ENCODE measurements at regions not wholly inside any gene's neighbourhood (a gene's known extent, or its start where the extent isn't known, plus 50 kb on each side); places are given as distances from the start of the nearest gene placed in this dataset.

GRCh38 chr7:113374955-113375354, 256.6 kb upstream of the SMIM30 start:
- H4K20me1 ChIP-seq (ENCODE audit: insufficient read depth), result no peaks in the 10 kb centered on the region
- H3K4me3 ChIP-seq (ENCODE audit: low read length), result no peak overlapping the region
- no peaks in the 10 kb centered on the region for H3K9me2 ChIP-seq (ENCODE audit: insufficient read depth, low read length)
- H3K79me2 ChIP-seq (replicated peaks; ENCODE audit: insufficient read depth, low read length), result no peaks in the 10 kb centered on the region
- H3K4me2 ChIP-seq (ENCODE audit: low read length), result no peak overlapping the region
- no peaks in the 10 kb centered on the region for H3K27me3 ChIP-seq (ENCODE audit: insufficient read depth, low read depth, low read length)
- H2AFZ ChIP-seq (ENCODE audit: low read depth, low read length), result no peak overlapping the region
- H3K9me3 ChIP-seq (ENCODE audit: low read length), result no peaks in the 10 kb centered on the region
- no peaks in the 10 kb centered on the region for H3K36me3 ChIP-seq (ENCODE audit: insufficient read depth, low read length)
- H3K9ac ChIP-seq (ENCODE audit: low read length), result no peak overlapping the region
- TF ChIP-seq EZH2 (IDR thresholded peaks at IDR 0.05; ENCODE audit: borderline replicate concordance, insufficient read depth, low read length, poor library complexity, severe bottlenecking), result no peak
- no peak for TF ChIP-seq POLR2AphosphoS5 (IDR thresholded peaks at IDR 0.05)
- TF ChIP-seq RAD21 (conservative IDR thresholded peaks at IDR 0.05), result no peak
- TF ChIP-seq REST (IDR thresholded peaks at IDR 0.05; ENCODE audit: borderline replicate concordance), result no peak
- no peak for TF ChIP-seq TAF1 (IDR thresholded peaks at IDR 0.05; ENCODE audit: low read depth)
- TF ChIP-seq EP300 (conservative IDR thresholded peaks at IDR 0.05; ENCODE audit: poor library complexity, severe bottlenecking), result no peak
- TF ChIP-seq SMC3 (conservative IDR thresholded peaks at IDR 0.05; ENCODE audit: poor library complexity), result no peak
- no peak for TF ChIP-seq MXI1 (conservative IDR thresholded peaks at IDR 0.05; ENCODE audit: poor library complexity, severe bottlenecking)
- TF ChIP-seq, protein P1, sequence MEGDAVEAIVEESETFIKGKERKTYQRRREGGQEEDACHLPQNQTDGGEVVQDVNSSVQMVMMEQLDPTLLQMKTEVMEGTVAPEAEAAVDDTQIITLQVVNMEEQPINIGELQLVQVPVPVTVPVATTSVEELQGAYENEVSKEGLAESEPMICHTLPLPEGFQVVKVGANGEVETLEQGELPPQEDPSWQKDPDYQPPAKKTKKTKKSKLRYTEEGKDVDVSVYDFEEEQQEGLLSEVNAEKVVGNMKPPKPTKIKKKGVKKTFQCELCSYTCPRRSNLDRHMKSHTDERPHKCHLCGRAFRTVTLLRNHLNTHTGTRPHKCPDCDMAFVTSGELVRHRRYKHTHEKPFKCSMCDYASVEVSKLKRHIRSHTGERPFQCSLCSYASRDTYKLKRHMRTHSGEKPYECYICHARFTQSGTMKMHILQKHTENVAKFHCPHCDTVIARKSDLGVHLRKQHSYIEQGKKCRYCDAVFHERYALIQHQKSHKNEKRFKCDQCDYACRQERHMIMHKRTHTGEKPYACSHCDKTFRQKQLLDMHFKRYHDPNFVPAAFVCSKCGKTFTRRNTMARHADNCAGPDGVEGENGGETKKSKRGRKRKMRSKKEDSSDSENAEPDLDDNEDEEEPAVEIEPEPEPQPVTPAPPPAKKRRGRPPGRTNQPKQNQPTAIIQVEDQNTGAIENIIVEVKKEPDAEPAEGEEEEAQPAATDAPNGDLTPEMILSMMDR (IDR thresholded peaks at IDR 0.05; ENCODE audit: poor library complexity, severe bottlenecking), result no peak
- no peaks in the 10 kb centered on the region for H3F3A ChIP-seq (ENCODE audit: insufficient read depth, low read length, poor library complexity, severe bottlenecking)
- no peak overlapping the region for H3K27ac ChIP-seq (ENCODE audit: low read length)

DNA sequence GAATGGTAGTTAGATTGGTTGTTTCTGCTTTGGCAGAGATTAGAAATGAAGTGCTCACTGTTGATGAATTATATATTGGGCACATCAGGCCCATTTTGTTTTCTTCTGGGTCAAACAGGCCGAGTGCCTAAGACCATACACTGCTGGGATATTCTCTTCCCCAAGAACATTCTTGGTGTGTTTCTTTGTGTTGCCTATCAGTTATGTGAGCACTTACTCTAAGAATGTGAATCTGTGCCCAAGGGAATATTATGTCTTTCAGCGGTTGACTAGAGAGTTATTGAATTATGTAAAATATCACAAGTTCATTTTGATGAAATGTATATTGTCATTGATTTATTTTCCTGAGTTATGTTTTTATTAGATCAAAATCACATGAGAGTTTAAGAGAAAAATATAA, 255.5 kb upstream of the SMIM30 start:
- Histone ChIP-seq H3F3A (ENCODE audit: insufficient read depth, low read length, poor library complexity, severe bottlenecking) (no peaks in the 10 kb centered on the region), H3K27me3 (ENCODE audit: insufficient read depth, low read depth, low read length) (no peaks in the 10 kb centered on the region), H3K4me3 (ENCODE audit: low read length) (no peak overlapping the region), H4K20me1 (ENCODE audit: insufficient read depth) (no peaks in the 10 kb centered on the region), H3K27ac (ENCODE audit: low read length) (no peak overlapping the region), H3K9me2 (ENCODE audit: insufficient read depth, low read length) (no peaks in the 10 kb centered on the region), H2AFZ (ENCODE audit: low read depth, low read length) (no peak overlapping the region), H3K79me2 (replicated peaks; ENCODE audit: insufficient read depth, low read length) (no peaks in the 10 kb centered on the region), H3K9me3 (ENCODE audit: low read length) (no peaks in the 10 kb centered on the region), H3K9ac (ENCODE audit: low read length) (no peak overlapping the region), H3K4me2 (ENCODE audit: low read length) (no peak overlapping the region), H3K36me3 (ENCODE audit: insufficient read depth, low read length) (no peaks in the 10 kb centered on the region)
- no peak for TF ChIP-seq RAD21 (conservative IDR thresholded peaks at IDR 0.05)
- TF ChIP-seq, protein P1 (IDR thresholded peaks at IDR 0.05; ENCODE audit: poor library complexity, severe bottlenecking), result no peak
